SK-N-SH treated with all-trans-retinoic acid at 6 μM for 48 hours (cell line): ENCODE measurements at regions not wholly inside any gene's neighbourhood (a gene's known extent, or its start where the extent isn't known, plus 50 kb on each side); places are given as distances from the start of the nearest gene placed in this dataset.

ENCODE experiments used
- ATAC-seq: fragments of 200-7000 bp; cut with Tn5 transposase; 3 replicates; pipeline ENCODE4 v1.9.1; 2020; ENCODE audit warnings: mild to moderate bottlenecking, moderate library complexity
- ARNTL ChIP-seq: fragments of 450-650 bp; formaldehyde crosslinking; IDR thresholded peaks from 2 replicates; pipeline ENCODE4 v1.5.0; 2020; ENCODE audit warnings: low read depth, mild to moderate bottlenecking, moderate library complexity, borderline replicate concordance
- BACH2 ChIP-seq: fragments of 250-450 bp; sonication (Bioruptor Pico); IDR thresholded peaks from 2 replicates; pipeline ENCODE4 v1.9.0; 2021; ENCODE audit warnings: mild to moderate bottlenecking, borderline replicate concordance
- CREB5 ChIP-seq: fragments of 250-450 bp; sonication (Bioruptor Pico); IDR thresholded peaks from 2 replicates; pipeline ENCODE4 v1.5.1; 2020; ENCODE audit warnings: low read depth, mild to moderate bottlenecking, moderate library complexity
- CSDC2 ChIP-seq: fragments of 250-450 bp; sonication (Bioruptor Pico); IDR thresholded peaks from 2 replicates; pipeline ENCODE4 v1.5.0; 2020; ENCODE audit warnings: mild to moderate bottlenecking, moderate library complexity
- CSRNP3 ChIP-seq: fragments of 250-450 bp; sonication (Bioruptor Pico); IDR thresholded peaks from 2 replicates; pipeline ENCODE4 v1.5.1; 2021; ENCODE audit warnings: mild to moderate bottlenecking, moderate library complexity
- ESRRG ChIP-seq: fragments of 250-450 bp; sonication (Bioruptor Pico); IDR thresholded peaks from 2 replicates; pipeline ENCODE4 v1.6.1; 2021; ENCODE audit warnings: mild to moderate bottlenecking
- GLIS3 ChIP-seq: fragments of 250-450 bp; sonication (Bioruptor Pico); IDR thresholded peaks from 2 replicates; pipeline ENCODE4 v1.5.0; 2020; ENCODE audit warnings: mild to moderate bottlenecking, moderate library complexity
- ISL1 ChIP-seq: fragments of 250-450 bp; sonication (Bioruptor Pico); IDR thresholded peaks from 2 replicates; pipeline ENCODE4 v2.1.2; 2022; ENCODE audit warnings: mild to moderate bottlenecking, moderate library complexity
- PATZ1 ChIP-seq: fragments of 250-450 bp; sonication (Bioruptor Pico); IDR thresholded peaks from 2 replicates; pipeline ENCODE4 v1.8.0; 2020; ENCODE audit warnings: mild to moderate bottlenecking, moderate library complexity, borderline replicate concordance
- POU6F1 ChIP-seq: fragments of 250-450 bp; sonication (Bioruptor Pico); IDR thresholded peaks from 2 replicates; pipeline ENCODE4 v1.8.0; 2021; ENCODE audit warnings: low read depth, mild to moderate bottlenecking, moderate library complexity, borderline replicate concordance
- PPARA ChIP-seq: fragments of 250-450 bp; sonication (Bioruptor Pico); IDR thresholded peaks from 2 replicates; pipeline ENCODE4 v1.5.0; 2020; ENCODE audit warnings: mild to moderate bottlenecking, borderline replicate concordance
- RARB ChIP-seq: fragments of 250-450 bp; sonication (Bioruptor Pico); IDR thresholded peaks from 2 replicates; pipeline ENCODE4 v1.8.0; 2021; ENCODE audit warnings: mild to moderate bottlenecking, moderate library complexity
- SNAI2 ChIP-seq: fragments of 250-450 bp; sonication (Bioruptor Pico); IDR thresholded peaks from 2 replicates; pipeline ENCODE4 v1.5.0; 2020; ENCODE audit warnings: mild to moderate bottlenecking, moderate library complexity
- TCF4 ChIP-seq: fragments of 250-450 bp; sonication (Bioruptor Pico); IDR thresholded peaks from 2 replicates; pipeline ENCODE4 v1.8.0; 2021; ENCODE audit warnings: mild to moderate bottlenecking, moderate library complexity, borderline replicate concordance
- TOX ChIP-seq: fragments of 250-450 bp; sonication (Bioruptor Pico); IDR thresholded peaks from 2 replicates; pipeline ENCODE4 v1.8.0; 2021; ENCODE audit warnings: mild to moderate bottlenecking, moderate library complexity, borderline replicate concordance
- TSHZ2 ChIP-seq: fragments of 250-450 bp; sonication (Bioruptor Pico); IDR thresholded peaks from 2 replicates; pipeline ENCODE4 v1.5.0; 2020; ENCODE audit warnings: mild to moderate bottlenecking, moderate library complexity
- ZC3H10 ChIP-seq: fragments of 250-450 bp; sonication (Bioruptor Pico); IDR thresholded peaks from 2 replicates; pipeline ENCODE4 v1.5.1; 2021; ENCODE audit warnings: mild to moderate bottlenecking, moderate library complexity
- ZFP3 ChIP-seq: fragments of 250-450 bp; sonication (Bioruptor Pico); IDR thresholded peaks from 2 replicates; pipeline ENCODE4 v1.5.0; 2020; ENCODE audit warnings: mild to moderate bottlenecking, moderate library complexity
- ZFP30 ChIP-seq: fragments of 450-650 bp; formaldehyde crosslinking; IDR thresholded peaks from 2 replicates; pipeline ENCODE4 v1.5.0; 2022; ENCODE audit warnings: mild to moderate bottlenecking, moderate library complexity
- ZNF8 ChIP-seq: fragments of 450-650 bp; formaldehyde crosslinking; IDR thresholded peaks from 2 replicates; pipeline ENCODE4 v1.5.0; 2020; ENCODE audit warnings: mild to moderate bottlenecking, moderate library complexity

- TF ChIP-seq TSHZ2 (CRISPR knock-in tag) = no peak
- no peak for TF ChIP-seq SNAI2 (CRISPR knock-in tag)
- no peak for TF ChIP-seq RARB (CRISPR knock-in tag)
- TF ChIP-seq, all 23 proteins: peak for 0
- ATAC-seq = no peak
These were observed 400.0 kb downstream of the DEPDC1B start for GRCh38 chr5:60299944-60300343.

GRCh38 chr5:60297658-60298057 lies 402.3 kb downstream of the DEPDC1B start:
- ATAC-seq = no peak
- TF ChIP-seq CSRNP3 (CRISPR knock-in tag) (no peak), TSHZ2 (CRISPR knock-in tag) (no peak), PPARA (CRISPR knock-in tag) (no peak), ZFP30 (CRISPR knock-in tag) (no peak), POU6F1 (no peak), SNAI2 (CRISPR knock-in tag) (no peak), ISL1 (no peak), ZNF8 (CRISPR knock-in tag) (no peak), BACH2 (CRISPR knock-in tag) (no peak), TOX (CRISPR knock-in tag) (no peak), PATZ1 (CRISPR knock-in tag) (no peak), ZC3H10 (no peak), RARB (CRISPR knock-in tag) (no peak), ARNTL (CRISPR knock-in tag) (no peak), ZFP3 (CRISPR knock-in tag) (no peak), CREB5 (CRISPR knock-in tag) (no peak), ESRRG (CRISPR knock-in tag) (no peak), GLIS3 (no peak), TCF4 (CRISPR knock-in tag) (no peak)

- peak; percentile 90 for ATAC-seq
- TF ChIP-seq CREB5 (CRISPR knock-in tag) (no peak), ZC3H10 (no peak), POU6F1 (no peak), ESRRG (CRISPR knock-in tag) (no peak), ZFP3 (CRISPR knock-in tag) (no peak), TOX (CRISPR knock-in tag) (no peak), ARNTL (CRISPR knock-in tag) (no peak), PPARA (CRISPR knock-in tag) (no peak), CSDC2 (no peak)
- TF ChIP-seq, all 23 proteins: peak for 0
These were observed 401.9 kb upstream of the PDE4D start for GRCh38 chr5:60295423-60295822.
